HG02798 (cell line): ENCODE measurements at regions not wholly inside any gene's neighbourhood (a gene's known extent, or its start where the extent isn't known, plus 50 kb on each side); places are given as distances from the start of the nearest gene placed in this dataset.

ENCODE experiments used
- ATAC-seq: cut with Tn5 transposase; IDR thresholded peaks from one replicate; pipeline ENCODE4 v1.9.1; 2021; ENCODE audit warnings: mild to moderate bottlenecking; ENCODE audit not compliant: unreplicated experiment, poor library complexity

- ATAC-seq, result no peak
Measured at GRCh38 chr12:90899456-90900182, 55.4 kb downstream of the CCER1 start.

DNA sequence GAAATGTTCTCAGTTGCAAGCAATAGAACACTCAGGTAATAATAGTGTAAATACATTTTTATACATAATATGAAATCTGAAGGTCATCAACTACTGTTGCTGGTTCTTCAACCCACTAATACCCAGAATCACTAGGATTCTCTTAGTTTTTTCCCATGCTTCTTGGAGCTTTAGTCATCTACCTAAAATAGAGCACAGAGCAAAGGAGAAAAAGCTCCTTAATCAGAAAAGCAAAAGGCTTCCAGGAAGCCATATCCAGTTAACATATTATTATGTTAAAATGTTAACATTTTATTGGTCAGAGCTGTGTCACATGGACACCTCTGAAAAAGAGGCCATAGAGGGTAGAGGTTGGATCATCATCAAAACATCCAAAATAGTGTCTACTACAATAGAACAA lies 57.0 kb downstream of the CCER1 start:
- no peak for ATAC-seq

GRCh38 chr12:90897316-90897715 lies 57.7 kb downstream of the CCER1 start:
- no peak for ATAC-seq

DNA sequence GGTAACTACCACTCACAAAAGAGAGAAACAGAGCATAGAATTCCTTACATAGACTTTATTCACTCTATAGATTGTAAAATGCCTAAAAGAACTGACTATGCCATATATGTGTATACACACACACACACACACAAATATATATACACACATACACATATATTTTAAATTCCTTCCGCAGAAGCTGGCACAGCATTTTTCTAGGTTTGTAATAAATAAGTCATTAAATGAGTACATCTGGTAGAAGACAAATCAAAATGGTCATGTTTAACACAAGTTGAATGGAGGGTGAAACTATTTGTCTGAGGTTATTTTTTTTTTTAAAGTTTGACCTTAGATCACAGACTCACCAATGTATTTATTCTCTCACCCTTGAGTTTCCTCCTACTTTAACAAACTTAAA lies 58.2 kb downstream of the CCER1 start:
- no peak for ATAC-seq

DNA sequence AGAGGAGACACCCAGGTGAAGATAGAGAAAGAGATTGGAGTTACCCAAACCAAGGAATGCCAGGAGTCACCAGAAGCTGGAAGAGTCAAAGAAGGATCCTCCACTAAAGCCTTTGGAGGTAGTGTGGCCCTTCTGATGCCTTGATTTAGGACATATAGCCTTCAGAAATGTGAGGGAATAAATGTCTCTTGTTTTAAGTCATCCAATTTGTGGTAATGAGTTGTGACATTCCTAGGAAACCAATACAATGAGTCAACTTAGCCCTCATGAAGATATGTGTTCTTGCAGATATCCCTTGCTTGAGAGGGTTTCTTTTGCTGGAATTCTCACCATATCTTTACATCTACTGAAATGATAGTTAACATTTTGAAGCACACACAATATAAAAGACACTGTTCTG lies 58.8 kb downstream of the CCER1 start:
- ATAC-seq, result no peak

GRCh38 chr12:90888316-90888715 lies 66.7 kb downstream of the CCER1 start:
- ATAC-seq, result no peak

- no peak for ATAC-seq
Measured at GRCh38 chr12:90883456-90883855, 71.5 kb downstream of the CCER1 start.

- no peak for ATAC-seq
Measured at GRCh38 chr12:90871726-90872096, 83.3 kb downstream of the CCER1 start.

DNA sequence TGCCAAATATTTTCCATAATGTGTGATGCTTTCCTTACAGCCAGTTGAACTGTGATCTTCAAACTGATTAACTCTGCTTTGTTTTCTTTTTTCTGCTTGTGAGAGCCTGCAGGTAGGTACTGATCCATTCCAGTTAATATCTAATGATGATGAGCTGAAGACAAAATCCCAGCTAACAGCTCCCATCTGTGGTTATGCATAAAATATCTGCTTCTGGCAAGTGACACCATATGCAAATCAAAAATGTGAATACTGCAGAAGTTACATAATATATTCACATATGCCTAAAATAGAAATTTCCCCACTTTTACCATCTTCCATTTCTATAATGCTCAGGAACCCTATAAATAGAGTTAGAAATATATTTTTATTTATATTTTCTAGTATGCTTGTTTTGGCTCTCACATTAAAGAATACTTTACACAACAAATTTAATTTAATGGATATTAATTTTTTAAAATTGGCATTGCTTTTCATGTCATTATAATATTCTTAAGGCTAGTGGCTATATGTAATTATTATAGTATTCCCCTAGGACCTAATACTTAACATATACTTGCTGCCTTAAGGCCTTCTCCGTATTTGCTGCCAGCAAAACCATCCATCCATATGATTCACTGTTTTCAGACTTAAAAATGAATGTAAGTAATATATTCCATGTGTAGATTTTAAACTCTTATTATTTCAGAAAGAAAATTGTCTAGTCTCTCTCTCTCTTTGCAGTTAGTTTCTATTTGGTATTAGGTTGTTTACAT lies 83.8 kb downstream of the CCER1 start:
- no peak for ATAC-seq

DNA sequence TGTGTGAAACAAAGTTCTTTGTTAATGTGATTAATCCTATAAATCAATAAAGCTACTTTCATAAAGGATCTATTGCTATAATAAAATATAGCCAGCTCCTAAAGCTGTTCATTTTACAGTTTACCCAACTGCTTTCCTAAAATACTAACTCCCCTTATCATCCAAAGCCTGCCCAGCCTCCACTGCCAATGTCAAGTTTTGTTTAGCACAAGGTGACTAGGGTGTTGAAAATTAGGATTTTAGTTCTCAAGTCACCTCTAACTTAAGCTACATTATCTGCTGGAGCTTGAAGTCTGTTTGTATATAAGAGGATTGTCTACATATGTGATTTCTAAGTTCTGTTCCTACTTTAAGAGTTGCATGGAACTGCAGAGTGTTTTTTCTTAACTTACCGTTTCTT lies 86.3 kb downstream of the CCER1 start:
- ATAC-seq, result no peak

GRCh38 chr12:90859591-90859990 lies 95.4 kb downstream of the CCER1 start:
- ATAC-seq, result no peak

DNA sequence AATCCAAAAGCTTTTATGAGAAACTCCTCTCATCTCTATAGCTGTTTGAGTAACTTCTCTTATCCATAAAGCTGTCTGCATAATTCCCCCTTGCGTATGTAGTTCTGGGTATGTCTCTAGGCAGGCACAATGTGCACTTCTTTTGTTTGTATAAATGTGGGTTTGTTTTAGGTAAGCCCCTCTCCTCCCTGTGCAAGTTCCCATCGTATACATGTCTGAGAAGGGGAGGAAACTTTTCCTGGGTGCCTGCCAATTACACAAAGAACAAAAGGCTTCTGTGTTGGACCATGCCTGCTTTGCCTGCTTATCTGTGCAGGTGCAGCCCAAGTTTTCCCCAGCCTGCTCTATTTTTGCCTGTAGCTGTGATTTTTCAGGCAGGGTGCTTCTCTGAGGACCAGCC lies 96.7 kb downstream of the CCER1 start:
- no peak for ATAC-seq

GRCh38 chr12:90855534-90855933 lies 99.4 kb downstream of the CCER1 start:
- ATAC-seq, result no peak

DNA sequence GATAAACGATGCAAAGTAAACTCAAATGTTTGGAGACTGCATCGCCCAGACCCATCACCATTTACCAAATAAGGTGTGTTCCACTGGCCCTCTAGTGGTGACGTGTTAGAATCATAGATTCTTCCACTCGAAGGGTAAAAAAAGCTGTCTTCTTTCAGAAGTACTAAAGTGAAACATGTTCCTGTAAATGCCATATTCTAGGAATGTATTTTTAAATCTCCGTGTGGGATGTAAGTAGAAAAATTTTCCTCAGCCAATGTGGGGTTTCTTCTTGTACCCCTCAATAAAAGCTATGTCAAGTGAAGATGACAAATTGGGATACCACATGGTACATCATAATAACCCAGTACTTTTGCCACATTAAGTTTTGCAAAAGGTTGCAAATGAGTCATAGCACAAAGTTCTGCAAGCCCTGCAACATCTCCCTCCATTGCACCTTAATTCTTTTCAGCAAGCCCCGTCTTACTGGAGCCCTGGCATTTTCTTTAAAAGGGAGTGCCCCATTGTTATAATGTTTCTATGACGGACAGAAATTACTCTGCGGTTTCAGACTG lies 100.8 kb downstream of the CCER1 start:
- ATAC-seq, result peak; percentile 85

DNA sequence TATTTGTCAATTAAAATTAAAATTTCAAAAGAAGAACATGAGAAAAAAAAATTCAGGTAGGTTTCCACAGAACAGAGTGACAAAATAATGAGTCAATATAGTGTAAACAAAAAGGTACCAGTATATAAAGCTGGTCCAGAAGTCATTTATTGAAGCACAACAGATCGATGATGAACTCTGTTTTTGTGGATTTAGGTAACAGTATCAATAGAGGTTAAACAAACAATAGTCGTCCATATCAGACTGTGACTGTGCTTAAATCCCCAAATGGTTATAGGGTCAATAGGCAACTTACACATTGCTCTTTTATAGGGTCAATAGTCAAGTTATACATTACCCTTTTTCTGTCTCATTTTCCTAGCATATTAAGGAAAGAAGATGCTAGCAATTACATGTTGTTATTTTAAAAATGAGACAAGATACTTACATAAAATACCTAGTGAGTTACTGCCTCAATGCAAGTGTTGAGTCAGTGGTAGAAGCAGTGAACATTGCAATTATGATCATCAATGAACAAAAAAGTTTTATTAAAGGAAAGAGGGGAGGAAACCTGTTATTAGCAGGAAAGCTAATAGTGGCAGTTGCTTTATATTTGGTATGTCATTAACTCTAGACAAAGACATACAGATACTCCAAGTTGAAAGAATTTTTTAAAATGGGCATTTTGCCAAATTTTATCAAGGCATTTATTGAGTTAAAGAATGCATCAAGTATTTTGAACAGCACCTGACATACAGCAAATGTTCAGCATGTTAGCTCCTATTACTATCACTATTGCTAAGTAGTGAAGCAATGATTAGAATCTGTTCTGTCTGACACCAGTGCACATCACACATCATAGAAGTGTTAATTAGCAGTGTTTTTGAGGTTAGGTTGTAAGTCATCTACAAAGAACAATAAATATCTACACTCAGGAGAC lies 102.9 kb downstream of the CCER1 start:
- no peak for ATAC-seq

- ATAC-seq, result no peak
Measured at GRCh38 chr12:90842477-90842876, 112.5 kb downstream of the CCER1 start.

GRCh38 chr12:90841336-90841735 lies 113.6 kb downstream of the CCER1 start:
- no peak for ATAC-seq

GRCh38 chr12:90839346-90839745 lies 115.6 kb downstream of the CCER1 start:
- no peak for ATAC-seq

DNA sequence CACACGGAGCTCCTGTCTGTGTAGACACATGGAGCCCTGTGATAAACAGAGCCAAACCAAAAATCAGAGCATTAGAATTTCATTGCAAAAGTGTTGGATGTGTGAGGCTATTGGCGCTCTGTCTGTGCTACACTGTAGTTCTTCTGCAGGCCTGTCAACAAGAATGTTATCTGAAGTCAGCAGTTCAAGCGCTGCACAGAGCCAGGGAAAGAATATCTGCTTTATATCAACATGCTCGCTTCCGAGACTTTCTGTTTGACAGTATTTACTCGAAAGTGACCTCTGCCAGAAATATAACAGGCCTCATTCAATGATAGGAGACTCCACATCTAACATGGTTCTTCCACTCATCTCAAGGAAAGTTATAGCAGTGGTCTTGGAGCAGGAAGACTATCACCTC lies 118.3 kb downstream of the CCER1 start:
- no peak for ATAC-seq

DNA sequence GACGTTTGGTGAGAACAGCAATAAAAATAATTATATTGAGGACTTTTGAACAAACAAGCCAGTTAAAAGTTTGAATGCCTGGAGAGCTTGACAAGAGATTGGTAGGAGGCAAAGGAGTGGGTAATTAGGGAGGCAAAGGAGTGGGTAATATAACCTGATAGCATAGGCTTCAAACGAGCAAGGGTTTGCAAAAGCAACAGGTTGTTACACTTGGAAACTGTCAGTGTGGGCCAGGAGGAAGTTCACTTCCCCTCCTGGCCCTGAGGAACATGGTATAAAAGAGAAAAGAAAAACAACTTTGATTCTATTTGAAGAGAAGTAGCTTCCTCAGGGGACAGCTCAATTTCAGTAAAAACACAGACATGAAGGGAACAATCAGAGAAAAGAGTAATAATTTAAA lies 121.7 kb downstream of the CCER1 start:
- ATAC-seq, result no peak

- ATAC-seq, result no peak
Measured at GRCh38 chr12:90832427-90832826, 122.5 kb downstream of the CCER1 start.
